SK-N-SH (cell line): ENCODE measurements at regions not wholly inside any gene's neighbourhood (a gene's known extent, or its start where the extent isn't known, plus 50 kb on each side); places are given as distances from the start of the nearest gene placed in this dataset.

ENCODE experiments used
- CTCF ChIP-seq: fragments of 200-600 bp; sonication (generic); IDR thresholded peaks from 2 replicates; pipeline ENCODE4 v1.6.1; 2017; ENCODE audit warnings: antibody characterized with exemption, mild to moderate bottlenecking, moderate library complexity
- FOSL2 ChIP-seq: IDR thresholded peaks from 2 replicates; pipeline ENCODE4 v1.4.0; 2012; ENCODE audit warnings: low read depth, mild to moderate bottlenecking, moderate library complexity, borderline replicate concordance
- GATA2 ChIP-seq: sonication (generic); formaldehyde crosslinking; IDR thresholded peaks from 2 replicates; pipeline ENCODE4 v1.5.0; 2020; ENCODE audit warnings: mild to moderate bottlenecking, missing genetic modification reagents
- MAX ChIP-seq: IDR thresholded peaks from 2 replicates; pipeline ENCODE4 v1.4.0; 2012; ENCODE audit warnings: low read depth
- PBX3 ChIP-seq: IDR thresholded peaks from 2 replicates; pipeline ENCODE4; 2012
- TAF1 ChIP-seq: IDR thresholded peaks from 2 replicates; pipeline ENCODE4 v1.6.1; 2012; ENCODE audit warnings: low read depth, mild to moderate bottlenecking, low read length, moderate library complexity, borderline replicate concordance
- TF ChIP-seq, protein P1 (sequence below): fragments of 150-350 bp; IDR thresholded peaks from 2 replicates; pipeline ENCODE4 v1.6.1; 2016; ENCODE audit warnings: mild to moderate bottlenecking, low read depth, low read length

GRCh38 chr13:62173958-62174357 is 758.3 kb upstream of the PCDH20 start:
- no peak for TF ChIP-seq CTCF
- no peak for TF ChIP-seq PBX3
- TF ChIP-seq, protein P1, sequence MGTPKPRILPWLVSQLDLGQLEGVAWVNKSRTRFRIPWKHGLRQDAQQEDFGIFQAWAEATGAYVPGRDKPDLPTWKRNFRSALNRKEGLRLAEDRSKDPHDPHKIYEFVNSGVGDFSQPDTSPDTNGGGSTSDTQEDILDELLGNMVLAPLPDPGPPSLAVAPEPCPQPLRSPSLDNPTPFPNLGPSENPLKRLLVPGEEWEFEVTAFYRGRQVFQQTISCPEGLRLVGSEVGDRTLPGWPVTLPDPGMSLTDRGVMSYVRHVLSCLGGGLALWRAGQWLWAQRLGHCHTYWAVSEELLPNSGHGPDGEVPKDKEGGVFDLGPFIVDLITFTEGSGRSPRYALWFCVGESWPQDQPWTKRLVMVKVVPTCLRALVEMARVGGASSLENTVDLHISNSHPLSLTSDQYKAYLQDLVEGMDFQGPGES, result no peak
- TF ChIP-seq GATA2 (CRISPR knock-in tag), result no peak
- no peak for TF ChIP-seq TAF1
- TF ChIP-seq MAX, result no peak
- no peak for TF ChIP-seq FOSL2
